ENCODE measurements at regions not wholly inside any gene's neighbourhood (a gene's known extent, or its start where the extent isn't known, plus 50 kb on each side); places are given as distances from the start of the nearest gene placed in this dataset.

GRCh38 chr9:109641372-109641659 is 138.7 kb upstream of the PALM2AKAP2 start:
- TF ChIP-seq, protein P1, sequence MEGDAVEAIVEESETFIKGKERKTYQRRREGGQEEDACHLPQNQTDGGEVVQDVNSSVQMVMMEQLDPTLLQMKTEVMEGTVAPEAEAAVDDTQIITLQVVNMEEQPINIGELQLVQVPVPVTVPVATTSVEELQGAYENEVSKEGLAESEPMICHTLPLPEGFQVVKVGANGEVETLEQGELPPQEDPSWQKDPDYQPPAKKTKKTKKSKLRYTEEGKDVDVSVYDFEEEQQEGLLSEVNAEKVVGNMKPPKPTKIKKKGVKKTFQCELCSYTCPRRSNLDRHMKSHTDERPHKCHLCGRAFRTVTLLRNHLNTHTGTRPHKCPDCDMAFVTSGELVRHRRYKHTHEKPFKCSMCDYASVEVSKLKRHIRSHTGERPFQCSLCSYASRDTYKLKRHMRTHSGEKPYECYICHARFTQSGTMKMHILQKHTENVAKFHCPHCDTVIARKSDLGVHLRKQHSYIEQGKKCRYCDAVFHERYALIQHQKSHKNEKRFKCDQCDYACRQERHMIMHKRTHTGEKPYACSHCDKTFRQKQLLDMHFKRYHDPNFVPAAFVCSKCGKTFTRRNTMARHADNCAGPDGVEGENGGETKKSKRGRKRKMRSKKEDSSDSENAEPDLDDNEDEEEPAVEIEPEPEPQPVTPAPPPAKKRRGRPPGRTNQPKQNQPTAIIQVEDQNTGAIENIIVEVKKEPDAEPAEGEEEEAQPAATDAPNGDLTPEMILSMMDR (conservative IDR thresholded peaks at IDR 0.05 in 1 of 2, IDR thresholded peaks at IDR 0.05 in 1 of 2; ENCODE audit: low read depth in 1 of 2, low read length in 2 of 2): no peak
- TF ChIP-seq EZH2 (IDR thresholded peaks at IDR 0.05; ENCODE audit: low read length, missing control alignments): no peak
